ENCODE measurements at regions not wholly inside any gene's neighbourhood (a gene's known extent, or its start where the extent isn't known, plus 50 kb on each side); places are given as distances from the start of the nearest gene placed in this dataset.

DNA sequence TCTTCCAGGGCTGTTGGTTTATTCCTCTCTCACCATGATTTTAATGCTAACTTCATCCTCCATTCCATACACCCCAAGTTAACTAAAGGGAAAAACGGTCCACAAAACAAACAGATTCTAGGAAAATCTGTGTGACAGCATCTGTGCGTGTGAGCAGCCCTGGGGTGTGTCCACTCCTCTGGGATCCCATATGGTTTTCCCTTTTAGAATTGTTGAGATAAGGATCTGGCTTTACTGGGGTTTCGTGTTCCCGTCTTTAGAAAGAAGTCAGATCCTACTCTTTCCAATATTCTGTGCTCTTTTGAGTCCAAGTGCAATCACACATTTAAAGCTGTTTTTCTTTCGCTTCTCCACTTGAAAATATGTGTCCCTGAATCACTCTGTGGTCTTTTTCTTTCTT is 257.1 kb downstream of the KLF6 start:
- no peak for TF ChIP-seq POLR2A (IDR thresholded peaks at IDR 0.05; ENCODE audit: low read depth, low read length)
- no peak for TF ChIP-seq POLR2AphosphoS5 (IDR thresholded peaks at IDR 0.05; ENCODE audit: low read depth, low read length)

All from GM12892 (cell line).